ENCODE measurements at regions not wholly inside any gene's neighbourhood (a gene's known extent, or its start where the extent isn't known, plus 50 kb on each side); places are given as distances from the start of the nearest gene placed in this dataset.

DNA sequence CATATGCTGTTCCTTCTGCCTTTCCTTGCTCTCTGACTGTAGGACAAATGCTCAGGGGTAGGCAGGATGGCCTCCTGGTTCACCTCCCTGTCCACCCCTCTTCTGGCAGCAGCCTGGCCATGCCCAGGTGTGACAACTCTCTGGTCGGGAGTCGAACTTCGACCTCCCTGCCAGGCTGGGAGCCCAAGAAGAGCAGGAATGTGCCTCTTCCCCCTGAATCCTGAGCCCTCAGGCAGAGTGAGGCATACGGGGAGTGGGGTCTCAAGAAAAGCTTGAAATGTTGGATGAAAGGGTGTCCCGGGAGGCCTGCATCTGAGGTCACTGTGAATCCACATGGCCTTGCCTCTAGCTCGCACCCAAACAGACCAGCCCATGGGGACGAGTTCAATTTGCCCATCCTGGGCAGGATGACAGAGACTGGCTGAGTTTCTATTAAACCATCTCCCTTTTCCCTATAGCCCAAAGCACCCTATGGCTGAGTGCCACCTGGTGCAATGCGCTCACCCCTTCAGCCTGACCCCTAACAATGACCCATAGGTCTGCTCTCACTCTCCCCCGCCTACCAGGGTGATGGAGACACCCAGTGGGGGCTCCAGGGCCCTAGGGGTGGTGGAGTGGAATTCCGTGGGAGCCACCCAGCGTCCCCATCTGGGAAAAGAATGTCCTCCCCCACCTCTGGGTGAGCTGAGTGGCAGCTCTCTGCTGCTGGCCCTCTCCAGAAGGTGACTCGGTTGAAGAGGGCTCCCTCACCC lies 52.9 kb upstream of the DIO3 start:
- Histone ChIP-seq H3K9me3 (no peaks in the 10 kb centered on the region), H3K4me3 (no peak overlapping the region), H3K27ac (no peak overlapping the region), H3K27me3 (peaks cover 6% of the 10 kb centered on the region), H3K36me3 (no peaks in the 10 kb centered on the region), H3K4me1 (peaks cover 14% of the 10 kb centered on the region)
- TF ChIP-seq POLR2A (IDR thresholded peaks at IDR 0.05), result no peak
- no peak for TF ChIP-seq EP300 (IDR thresholded peaks at IDR 0.05)
- TF ChIP-seq, protein P1, sequence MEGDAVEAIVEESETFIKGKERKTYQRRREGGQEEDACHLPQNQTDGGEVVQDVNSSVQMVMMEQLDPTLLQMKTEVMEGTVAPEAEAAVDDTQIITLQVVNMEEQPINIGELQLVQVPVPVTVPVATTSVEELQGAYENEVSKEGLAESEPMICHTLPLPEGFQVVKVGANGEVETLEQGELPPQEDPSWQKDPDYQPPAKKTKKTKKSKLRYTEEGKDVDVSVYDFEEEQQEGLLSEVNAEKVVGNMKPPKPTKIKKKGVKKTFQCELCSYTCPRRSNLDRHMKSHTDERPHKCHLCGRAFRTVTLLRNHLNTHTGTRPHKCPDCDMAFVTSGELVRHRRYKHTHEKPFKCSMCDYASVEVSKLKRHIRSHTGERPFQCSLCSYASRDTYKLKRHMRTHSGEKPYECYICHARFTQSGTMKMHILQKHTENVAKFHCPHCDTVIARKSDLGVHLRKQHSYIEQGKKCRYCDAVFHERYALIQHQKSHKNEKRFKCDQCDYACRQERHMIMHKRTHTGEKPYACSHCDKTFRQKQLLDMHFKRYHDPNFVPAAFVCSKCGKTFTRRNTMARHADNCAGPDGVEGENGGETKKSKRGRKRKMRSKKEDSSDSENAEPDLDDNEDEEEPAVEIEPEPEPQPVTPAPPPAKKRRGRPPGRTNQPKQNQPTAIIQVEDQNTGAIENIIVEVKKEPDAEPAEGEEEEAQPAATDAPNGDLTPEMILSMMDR (IDR thresholded peaks at IDR 0.05), result no peak
- no peak for TF ChIP-seq POLR2AphosphoS5 (IDR thresholded peaks at IDR 0.05)
- peak; percentile 40 to 48 for DNase-seq (ENCODE audit: low spot score in 2 of 2)
- WGBS, result 75% methylated on average over 9 of the region's 12 CpGs

DNA sequence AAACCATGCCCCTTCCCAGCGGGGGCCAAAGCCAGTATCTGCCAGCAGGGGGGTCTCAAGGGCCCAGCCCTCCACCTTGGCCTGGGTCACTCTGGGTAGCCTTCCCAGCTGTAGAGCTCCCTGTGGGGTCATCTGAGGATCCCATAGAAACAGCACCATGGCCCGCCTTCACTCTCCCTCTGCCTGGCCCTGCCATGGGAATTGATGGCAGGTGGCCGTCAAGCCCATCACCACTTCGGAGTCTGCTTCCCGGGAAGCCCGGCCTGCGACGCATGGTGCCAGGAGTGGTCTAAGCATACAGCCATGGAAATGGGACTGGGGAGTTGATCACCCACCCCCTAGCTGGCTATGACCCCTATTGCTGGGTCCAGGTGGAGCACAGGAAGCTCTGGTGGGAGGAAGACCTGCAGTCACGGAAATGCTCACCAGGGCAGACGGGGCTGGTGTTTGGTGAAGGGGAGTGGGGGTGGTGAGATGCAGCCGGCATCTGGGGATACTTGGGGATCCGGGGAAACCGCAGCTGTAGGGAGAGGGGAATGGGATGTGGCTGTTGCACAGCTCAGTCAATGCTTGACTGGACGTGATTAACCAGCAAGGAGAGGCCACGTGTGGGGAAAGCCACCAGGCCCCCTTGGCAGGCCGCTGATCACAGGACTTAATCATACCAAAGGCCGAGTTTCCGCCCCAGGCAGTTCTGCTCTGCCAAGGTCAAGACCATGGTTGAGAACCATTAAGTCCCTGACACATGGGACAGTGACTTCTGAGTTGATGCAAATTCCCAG lies 52.2 kb upstream of the DIO3 start:
- DNase-seq (ENCODE audit: low spot score in 2 of 2), result peak; percentile 76 to 78
- Histone ChIP-seq H3K27me3 (no peaks in the 10 kb centered on the region), H3K4me3 (no peak overlapping the region), H3K9me3 (no peaks in the 10 kb centered on the region), H3K36me3 (no peaks in the 10 kb centered on the region), H3K4me1 (peaks cover 14% of the 10 kb centered on the region), H3K27ac (no peak overlapping the region)
- no peak for TF ChIP-seq POLR2A (IDR thresholded peaks at IDR 0.05)
- no peak for TF ChIP-seq POLR2AphosphoS5 (IDR thresholded peaks at IDR 0.05)
- TF ChIP-seq, protein P1 (IDR thresholded peaks at IDR 0.05), result no peak
- no peak for TF ChIP-seq EP300 (IDR thresholded peaks at IDR 0.05)
- 82% methylated on average over 13 of the region's 18 CpGs for WGBS

DNA sequence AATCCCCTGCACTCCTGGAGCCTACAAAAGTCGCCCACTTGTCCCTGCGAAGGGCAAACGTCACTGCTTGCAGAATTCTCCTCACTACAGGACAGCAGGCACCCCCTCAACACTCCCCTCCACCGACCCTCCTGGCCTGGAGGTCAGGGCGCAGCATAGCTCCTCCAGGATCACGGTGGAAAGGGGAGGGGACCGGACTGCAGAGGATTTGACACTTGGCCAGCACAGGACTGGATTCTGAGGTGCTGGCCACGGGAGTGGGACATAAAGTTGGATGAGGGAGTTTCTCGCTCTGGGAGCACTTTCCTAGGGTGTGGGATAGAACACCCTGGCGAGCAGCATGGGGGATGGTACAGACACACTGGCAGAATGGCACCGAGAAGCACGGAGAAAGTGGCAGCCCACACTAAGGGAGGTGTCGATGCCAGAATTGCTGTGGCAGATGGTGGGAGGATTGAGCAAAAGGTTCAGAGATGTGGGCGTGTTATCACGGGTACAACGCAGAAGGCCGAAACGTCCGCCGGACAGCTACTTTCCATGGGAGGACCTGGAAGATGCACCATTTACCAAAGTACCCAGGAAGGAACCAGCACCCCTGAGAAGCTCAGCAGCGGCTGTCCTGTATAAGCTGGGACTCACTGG lies 51.4 kb upstream of the DIO3 start:
- Histone ChIP-seq H3K36me3 (no peaks in the 10 kb centered on the region), H3K9me3 (no peaks in the 10 kb centered on the region), H3K4me1 (peaks cover 14% of the 10 kb centered on the region), H3K27ac (no peak overlapping the region), H3K4me3 (no peak overlapping the region), H3K27me3 (no peaks in the 10 kb centered on the region)
- DNase-seq (ENCODE audit: low spot score in 2 of 2), result peak; percentile 36 to 60
- 92% methylated on average over 19 of the region's 21 CpGs for WGBS
- TF ChIP-seq, protein P1 (IDR thresholded peaks at IDR 0.05), result no peak
- TF ChIP-seq POLR2AphosphoS5 (IDR thresholded peaks at IDR 0.05), result no peak
- no peak for TF ChIP-seq POLR2A (IDR thresholded peaks at IDR 0.05)
- no peak for TF ChIP-seq EP300 (IDR thresholded peaks at IDR 0.05)

DNA sequence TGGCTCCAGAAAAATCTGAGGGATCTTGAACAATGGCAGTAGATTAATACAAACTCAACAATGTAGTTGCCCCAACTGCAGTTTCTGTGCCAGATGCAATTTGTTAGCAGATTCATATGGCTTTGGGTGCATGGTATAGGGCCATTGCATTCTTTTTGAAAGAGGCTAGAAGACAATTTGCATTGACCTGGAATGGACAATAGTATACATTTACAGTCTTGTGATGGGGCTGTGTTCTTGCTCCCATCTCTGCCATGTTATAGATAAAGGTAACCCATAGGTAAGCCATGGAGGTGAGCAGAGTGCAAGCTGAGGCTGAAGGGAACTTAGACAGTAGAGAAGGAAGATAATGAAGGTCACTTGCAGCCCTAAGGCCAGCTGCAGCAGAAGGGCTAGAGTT lies 50.1 kb upstream of the DIO3 start:
- no peaks in the 10 kb centered on the region for H3K27me3 ChIP-seq
- H3K27ac ChIP-seq, result no peak overlapping the region
- peaks cover 11% of the 10 kb centered on the region for H3K4me1 ChIP-seq
- TF ChIP-seq, protein P1 (IDR thresholded peaks at IDR 0.05), result no peak
- TF ChIP-seq POLR2A (IDR thresholded peaks at IDR 0.05) (no peak), EP300 (IDR thresholded peaks at IDR 0.05) (no peak), POLR2AphosphoS5 (IDR thresholded peaks at IDR 0.05) (no peak)
- no peak for DNase-seq (ENCODE audit: low spot score in 2 of 2)
- no peaks in the 10 kb centered on the region for H3K36me3 ChIP-seq
- H3K4me3 ChIP-seq, result no peak overlapping the region
- H3K9me3 ChIP-seq, result no peaks in the 10 kb centered on the region

Measured in suprapubic skin (tissue), 4 donors.